ENCODE measurements at regions not wholly inside any gene's neighbourhood (a gene's known extent, or its start where the extent isn't known, plus 50 kb on each side); places are given as distances from the start of the nearest gene placed in this dataset.

DNA sequence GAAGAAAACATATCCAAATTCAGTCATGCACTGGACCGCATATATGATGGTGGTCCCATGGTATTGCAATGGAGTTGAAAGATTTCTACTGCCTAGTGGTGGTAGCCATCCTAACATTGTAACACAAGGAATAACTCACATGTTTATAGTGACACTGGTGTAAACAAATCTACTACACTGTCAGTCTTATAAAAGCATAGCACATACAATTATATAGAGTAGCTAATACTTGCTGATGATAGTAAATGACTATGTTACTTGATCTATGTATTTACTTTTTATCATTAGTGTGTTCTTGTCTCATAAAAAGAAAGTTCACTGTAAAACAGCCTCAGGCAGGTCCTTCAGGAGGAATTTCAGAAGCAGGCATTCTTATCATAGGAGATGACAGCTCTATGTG, 96.0 kb upstream of the CDIN1 start:
- no peak for DNase-seq

DNA sequence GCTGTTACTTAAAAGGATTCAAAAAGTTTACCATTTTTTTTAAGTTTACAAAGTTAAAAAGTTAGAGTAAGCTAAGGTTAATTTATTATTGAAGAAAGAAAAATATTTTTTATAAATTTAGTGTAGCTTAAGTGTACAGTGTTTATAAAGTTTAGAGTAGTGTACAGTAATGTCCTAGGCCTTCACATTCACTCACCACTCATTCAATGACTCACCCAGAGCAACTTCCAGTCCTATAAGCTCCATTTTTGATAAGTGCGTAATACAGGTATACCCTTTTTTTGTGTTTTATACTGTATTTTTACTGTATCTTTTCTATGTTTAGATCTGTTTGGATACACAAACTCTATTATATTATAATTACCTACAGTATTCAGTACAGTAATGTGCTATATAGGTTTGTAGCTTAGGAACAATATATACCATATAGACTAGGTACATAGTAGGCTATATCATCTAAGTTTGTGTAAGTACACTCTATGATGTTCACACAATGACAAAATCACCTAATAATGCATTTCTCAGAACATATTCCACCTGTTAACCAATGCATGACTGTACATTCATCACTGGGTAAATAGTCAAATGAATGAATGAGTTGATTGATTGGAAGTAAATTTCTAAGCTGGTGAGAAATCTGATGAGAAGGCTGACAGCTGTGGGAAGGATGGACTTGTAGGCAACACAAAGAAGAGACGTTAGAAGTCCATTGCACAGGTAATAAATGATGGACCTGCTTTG, 95.2 kb upstream of the CDIN1 start:
- DNase-seq = no peak

DNA sequence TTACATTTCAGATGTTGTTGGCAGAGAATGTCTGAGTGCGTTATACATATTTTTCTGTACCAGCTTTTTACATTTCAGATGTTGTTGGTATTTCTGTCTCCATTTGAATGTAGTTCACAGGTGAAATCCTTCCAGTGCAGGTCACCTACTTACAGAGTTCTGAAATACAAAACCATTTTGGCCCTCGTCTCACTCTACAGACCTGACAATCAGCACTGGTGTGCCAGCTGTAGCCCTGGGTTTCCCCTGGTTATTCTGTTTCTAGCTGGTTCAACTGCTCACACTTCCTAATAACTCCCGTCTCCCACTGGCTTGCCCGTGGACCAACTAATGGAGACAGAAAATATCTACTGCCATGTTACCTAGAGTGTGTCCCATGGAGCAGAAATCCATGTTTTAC, 87.5 kb upstream of the CDIN1 start:
- no peak for DNase-seq

DNA sequence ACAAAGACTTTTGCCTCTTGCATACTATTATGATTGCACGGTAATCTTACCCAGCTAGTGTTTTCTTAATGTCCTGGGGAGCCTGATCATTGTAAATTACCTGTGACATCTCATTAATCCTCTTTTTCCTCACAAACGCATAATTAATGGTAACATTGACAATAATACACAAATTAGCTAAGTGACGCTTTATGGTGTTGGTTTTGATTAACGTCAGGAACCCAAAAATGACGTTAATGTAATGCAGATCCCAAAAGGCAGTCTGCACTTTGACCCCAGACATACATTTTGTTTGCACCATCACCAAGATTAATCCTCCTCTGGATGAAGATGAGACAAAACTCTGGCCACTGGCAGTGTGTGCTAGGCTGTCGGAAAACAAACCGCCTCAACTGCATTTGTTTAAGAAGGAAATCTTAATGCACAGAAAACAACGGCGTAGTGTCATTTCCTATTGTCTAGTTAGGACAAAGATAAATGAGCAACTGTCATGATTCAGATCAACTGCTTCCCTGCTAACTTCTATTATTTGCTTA, 83.9 kb upstream of the CDIN1 start:
- peak; percentile 38 for DNase-seq

DNA sequence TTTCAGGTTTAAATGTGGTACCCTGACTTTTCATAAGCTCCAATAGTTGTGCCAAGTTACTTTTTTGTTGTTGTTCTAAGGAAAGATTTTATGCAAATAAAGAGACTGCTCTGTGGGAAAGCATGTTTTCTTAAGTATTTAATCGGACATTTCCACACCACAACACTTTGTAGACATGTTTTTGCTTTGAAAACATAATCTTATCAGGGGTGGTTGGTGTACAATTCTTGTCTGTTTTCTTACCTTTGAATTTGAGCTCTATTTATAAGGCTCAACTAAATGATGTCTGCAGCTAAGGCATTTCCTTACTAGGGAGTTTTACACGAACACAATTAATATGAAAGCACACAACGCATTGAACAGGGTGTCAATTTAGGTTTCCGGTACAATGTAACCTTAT, 81.5 kb upstream of the CDIN1 start:
- peak; percentile 31 for DNase-seq

DNA sequence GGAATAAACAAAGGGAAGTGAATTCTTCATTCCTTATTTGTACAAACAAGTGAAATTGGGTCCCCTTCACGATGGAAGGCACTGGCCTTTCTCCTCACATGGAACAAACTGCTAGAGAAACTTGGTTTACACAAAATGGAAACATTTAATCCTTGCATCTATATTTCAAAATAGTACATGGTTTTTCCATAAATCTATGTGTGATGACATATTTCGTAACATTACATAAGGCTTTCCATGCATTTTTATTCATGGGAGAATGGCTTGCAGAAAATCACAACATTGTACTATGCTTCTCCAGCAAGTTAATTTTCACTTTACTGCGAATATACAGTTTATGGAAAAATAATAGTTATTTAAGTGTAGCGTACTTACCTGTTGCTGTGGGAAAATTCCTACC, 81.0 kb upstream of the CDIN1 start:
- peak; percentile 25 for DNase-seq

DNA sequence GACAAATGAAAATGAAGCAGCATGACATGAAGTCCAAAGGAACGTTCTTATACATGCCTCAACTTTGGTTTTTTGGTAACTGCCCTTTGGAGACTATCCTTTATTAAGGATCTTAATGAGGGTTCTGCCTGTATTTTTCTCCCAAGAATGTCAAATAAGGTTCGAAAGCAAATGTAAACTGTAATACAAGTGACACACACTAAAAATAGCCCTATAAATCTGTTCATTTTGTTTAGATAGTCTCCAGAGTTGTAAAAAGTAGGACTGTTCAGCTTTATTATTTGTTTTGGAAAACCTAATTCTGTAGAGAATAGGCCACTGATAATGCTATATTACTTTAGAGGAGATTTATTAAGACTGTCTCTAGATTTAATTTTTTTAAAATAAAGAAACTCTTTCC, 80.5 kb upstream of the CDIN1 start:
- peak; percentile 28 for DNase-seq

DNA sequence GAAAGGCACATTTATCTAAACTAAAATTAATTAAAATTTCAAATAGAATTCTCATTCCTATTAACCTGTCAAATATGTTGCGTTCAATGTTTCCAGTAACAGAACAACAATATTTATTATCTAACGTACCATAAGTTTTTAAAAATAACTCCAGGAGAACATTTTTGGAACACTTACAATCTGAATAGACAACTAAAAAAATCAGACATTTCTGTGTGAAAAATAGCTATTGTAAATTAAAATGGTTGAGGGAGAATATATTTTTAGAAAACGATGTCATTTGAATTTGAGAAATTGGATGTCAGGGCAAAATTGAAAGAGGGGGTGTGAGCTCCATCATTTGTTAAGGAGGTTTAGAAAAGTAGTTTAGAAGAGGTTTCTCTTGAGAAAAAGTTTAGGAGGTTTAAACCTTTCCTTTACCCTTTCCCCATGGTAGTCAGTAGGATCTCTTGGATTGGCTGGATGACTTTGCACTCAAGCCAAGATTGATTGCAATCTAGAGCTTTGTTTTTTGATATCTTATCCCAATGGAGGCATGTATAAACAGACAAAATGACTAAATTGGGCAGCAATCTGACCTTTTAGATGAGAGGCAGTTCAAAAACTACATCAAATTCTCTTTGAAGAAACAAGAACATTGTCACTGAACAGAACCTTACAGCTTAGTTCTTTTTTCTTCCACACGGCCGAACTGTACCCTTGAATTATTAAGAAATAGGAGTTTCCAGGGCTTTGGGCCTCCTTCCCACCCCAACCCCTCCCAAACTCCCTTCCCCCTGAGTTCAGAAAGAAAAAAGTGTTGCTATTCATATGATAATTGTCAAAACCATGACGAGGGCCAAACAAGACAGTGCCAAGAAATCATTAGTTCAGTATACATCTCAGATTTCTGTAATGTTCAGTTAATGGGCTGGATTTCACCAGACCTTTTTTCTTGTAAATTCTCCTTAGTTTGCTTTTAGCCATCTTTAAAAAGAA, 79.7 kb upstream of the CDIN1 start:
- DNase-seq = peak; percentile 43

DNA sequence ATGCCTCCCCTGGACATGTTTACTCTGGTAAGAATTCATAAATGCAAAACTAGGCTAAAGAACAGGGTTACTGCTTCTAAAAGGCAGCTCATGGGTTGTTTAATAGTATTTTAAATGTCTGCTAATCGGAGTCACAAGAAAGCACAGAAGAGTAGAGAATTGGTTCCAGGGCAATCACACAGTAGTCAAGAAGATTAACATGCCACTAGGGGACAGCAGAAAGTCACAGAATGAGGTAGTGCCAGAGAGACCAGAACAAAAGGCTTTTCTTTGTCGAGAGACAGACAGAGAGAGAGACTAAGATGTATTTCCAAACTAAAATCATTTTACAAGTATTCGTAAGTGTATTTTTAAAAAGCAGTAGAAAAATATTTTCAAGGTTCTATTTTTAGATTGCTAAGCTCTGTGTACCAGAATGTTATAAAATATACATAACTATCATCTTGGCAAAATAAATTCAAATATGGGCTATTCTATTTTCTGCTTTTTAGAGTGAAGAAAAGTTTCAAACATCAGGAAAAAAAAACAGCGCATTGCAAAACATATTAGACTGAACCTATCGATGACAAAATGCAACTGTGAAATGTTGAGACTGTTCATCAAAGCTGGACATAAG, 78.3 kb upstream of the CDIN1 start:
- peak; percentile 49 for DNase-seq

DNA sequence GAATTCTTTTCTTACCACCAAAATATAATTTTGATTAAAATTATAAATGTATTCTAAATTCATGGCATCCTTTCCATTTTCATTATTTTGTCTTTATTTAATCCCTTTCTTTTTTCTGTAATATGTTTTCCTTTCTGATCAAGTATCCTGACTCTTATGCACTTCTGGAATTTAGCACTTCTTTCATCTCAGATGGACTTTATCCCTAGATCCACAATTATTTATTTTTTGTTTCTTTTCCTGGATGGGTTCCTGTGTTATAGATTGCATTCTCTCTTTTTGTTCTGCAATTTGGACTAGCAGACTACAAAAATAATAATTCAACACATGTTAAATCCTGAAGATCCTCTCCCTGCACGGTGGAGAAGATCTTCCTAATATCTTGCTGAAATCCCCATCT, 76.9 kb upstream of the CDIN1 start:
- DNase-seq = no peak

DNA sequence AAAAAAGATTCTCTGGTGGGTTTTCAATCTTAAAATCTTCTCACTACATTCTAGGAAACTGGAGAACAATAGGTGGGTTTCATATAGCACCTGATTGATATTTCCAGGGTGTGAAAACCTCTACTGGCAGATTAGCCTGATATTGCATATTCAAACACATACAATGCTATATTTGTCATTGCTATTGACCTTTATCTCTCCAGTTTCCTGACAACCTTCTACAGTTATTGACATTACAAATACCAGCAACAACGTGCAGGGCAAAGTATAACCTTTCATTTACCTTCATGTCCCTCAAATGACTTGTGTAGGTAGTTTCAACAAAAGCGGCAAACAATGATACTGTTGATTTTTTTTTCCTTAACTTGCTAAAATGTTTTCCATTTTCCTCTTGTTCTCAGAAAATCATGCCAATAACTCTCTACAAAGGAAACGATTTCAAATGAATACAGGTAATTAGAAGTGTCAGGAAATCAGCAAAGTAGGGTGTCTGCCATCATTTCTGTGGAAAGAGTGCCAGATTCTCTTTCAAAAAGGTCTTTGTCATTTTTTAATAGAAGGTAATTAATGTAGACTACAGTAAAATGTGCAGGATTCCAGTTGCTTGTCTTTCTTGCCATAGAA, 72.6 kb upstream of the CDIN1 start:
- no peak for DNase-seq

DNA sequence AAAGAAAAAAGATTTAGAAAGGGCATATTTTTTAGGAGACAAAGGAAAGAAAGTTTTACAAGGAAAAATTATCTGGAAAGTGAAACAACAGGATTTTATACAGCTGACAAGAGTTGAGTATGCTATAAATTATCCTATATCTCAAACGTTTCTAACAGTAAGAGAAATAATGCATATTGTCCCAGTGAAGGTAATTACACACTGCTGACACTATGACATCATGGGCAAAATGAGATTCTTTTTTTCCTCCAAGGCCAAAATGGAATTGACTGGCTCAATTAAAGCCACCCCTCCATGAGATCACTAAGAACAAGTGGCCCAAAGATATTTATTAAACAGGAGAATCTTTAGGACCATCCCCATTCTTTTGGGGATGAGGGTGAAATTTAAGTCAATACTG, 72.0 kb upstream of the CDIN1 start:
- DNase-seq = no peak

DNA sequence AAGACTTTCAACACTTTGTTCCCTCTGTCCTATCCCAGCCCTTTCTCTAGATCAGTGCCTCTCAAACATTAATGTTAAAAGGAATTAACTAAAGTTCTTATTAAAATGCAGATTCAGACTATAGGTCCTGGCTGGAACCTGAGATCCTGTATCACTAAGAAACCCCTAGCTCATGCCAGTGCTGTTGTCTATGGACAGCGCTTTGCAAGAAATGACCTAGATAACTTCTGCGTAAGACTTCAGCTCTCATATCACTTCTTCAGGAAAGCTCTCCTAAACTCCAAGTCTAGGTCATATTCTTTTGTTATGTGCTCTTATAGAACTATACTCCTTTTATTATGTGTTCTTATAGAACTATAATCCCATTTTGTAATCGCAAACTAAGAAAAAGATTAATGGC, 67.8 kb upstream of the CDIN1 start:
- DNase-seq = no peak

DNA sequence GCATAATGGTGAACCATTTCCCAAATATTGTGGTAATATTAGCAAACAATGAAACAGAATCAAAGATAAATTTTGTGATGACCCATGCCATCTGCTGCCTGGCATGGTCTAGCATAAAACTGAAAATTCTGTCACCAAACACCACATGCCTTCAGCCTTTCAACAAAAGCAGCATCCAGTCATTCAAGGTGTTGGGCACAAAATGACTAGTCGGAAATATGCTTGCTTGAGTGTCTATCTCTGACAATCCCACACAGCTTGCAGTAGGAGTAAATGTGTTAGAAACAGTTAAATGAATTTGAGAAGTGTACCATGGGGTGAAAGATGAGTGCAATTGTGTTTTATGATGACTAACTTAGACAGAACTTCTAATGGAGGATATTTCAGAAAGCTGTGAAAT, 61.7 kb upstream of the CDIN1 start:
- DNase-seq = no peak

DNA sequence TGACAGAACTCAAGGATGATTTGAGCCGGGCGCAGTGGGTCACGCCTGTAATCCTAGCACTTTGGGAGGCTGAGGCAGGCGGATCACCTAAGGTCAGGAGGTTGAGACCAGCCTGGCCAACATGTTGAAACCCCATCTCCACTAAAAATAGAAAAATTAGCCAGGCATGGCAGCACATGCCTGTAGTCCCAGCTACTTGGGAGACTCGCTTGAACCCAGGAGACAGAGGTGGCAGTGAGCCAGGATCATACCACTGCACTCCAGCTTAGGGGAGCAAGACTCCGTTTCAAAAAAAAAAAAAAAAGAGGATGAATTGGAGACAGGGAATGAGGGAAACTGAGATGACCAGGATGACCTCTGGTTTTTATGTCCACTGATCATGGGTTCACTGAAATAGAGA, 60.4 kb upstream of the CDIN1 start:
- DNase-seq = no peak

DNA sequence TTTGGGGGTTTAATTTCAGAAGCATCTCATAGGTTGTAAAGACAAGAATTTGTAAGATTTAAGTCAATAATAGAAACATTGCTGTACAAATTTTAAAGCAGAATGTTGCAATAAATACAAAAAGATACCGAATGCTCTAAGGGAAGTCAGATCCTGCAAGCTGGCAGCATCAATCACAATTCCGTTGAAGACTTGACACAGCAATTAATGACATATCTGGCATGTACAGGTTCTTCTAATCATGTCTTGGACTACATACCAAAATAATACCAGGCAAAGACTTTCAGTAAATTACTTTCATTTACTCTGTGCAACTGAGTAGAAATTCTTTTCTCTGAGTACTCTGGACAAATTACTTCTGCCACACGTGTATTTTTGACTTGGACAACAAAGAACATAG, 54.0 kb upstream of the CDIN1 start:
- DNase-seq = no peak

DNA sequence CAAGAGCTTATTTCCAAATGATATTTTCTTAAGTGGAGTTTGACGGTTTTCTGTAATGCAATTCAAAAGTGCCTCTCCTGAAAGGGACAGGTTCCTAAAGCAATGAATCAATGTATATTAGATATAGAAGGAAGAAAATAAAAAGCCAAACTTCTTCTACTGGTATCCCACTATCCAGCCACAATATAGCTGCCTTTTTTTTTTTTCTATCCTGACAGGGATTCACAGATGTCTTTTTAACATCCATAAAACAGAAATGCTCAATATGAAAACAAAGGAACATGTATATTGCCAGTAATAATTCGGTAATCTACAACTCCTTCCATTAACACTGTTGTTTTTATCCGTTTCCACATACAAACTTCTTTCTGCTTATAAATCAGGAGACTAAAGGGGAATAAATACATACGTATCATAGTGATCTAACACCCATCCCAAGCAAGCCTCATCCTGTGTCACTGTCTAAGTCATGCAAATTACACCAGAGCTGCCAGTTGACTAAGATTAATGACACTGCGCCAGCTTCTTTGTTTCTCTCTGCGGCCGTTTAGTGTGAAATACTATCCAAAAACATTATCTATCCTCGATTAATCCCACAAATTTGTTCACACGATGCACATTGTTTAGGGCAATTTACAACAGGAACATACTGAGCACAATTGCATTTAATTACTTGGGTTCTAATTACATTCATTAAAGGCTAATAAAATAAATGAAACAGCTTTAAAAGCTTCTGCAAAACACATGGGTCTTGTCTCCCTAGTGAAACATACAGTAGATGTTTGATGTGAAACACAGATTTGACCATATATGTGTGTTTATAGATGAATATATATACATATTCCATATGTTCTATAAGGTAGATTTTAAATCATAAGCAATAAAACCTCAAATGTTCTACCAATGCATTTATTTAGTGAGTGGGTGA, 51.9 kb upstream of the CDIN1 start:
- peak; percentile 16 for DNase-seq

DNA sequence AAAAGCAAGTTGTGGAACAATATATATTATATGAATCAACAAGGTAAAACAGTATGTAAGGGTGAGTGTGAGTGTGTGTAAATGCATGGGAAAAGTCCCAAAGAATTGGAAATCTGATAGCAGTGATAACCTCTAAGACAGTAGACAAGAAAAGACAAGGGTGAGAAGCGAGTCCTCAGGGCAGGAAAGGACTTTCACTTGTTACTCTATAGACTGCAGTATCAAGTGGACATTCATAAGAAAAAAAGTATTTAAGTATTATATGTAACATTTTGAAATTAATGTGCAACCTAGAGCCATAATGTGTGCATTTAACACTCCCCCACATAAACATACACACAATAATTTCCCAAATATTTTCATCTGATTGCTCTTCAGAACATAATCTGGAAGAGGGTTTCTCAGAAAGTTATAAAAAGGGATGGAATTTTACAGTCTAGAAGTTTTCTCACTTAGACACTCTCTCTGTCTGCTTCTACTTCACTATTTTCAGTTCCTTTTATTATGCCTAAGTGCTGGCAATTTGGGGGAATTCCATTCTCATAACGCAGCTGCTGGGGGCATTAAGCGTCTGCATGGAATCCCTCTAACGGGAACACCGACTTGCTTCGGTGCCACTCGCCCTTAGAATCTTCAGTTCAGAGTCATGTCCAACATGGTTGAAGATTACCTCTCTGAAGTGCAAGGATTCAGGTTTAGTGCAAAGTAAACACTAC, 50.0 kb upstream of the CDIN1 start:
- no peak for DNase-seq
